ENCODE measurements at regions not wholly inside any gene's neighbourhood (a gene's known extent, or its start where the extent isn't known, plus 50 kb on each side); places are given as distances from the start of the nearest gene placed in this dataset.

- no peak for DNase-seq
Observed at GRCh38 chr7:38086857-38087256, 91.2 kb upstream of the STARD3NL start.

GRCh38 chr7:38102507-38102906 lies 75.5 kb upstream of the STARD3NL start:
- DNase-seq: no peak

DNA sequence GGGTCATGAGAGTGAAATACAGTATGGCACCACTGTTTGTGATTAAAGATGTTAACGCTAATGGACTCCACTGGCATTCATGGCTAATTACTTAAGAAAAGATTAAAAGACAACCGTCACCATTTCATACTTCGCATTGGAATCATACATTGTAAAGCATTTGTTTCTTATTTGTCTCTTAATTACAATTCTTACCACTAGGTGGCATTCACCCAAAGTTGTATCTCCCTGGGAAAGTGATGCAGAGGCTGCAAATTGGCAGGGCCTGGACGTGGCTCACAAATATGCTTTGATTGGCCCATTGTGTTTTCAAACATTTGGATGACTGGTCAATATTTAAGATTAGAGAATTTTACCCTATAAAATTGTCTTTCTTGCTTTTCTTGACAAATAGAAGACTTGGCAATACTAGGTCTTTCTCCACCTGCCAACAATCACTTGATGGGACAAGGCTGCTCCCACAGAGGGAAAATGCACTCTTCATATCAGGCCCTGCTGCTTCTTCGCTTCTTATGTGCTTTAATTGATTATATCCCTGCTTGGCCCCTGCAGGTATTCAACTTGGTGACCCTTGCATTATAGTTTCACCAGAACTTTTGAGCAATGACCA lies 72.1 kb upstream of the STARD3NL start:
- no peak for DNase-seq

- peak; percentile 60 for DNase-seq
Observed at GRCh38 chr7:38107486-38107893, 70.6 kb upstream of the STARD3NL start.

DNA sequence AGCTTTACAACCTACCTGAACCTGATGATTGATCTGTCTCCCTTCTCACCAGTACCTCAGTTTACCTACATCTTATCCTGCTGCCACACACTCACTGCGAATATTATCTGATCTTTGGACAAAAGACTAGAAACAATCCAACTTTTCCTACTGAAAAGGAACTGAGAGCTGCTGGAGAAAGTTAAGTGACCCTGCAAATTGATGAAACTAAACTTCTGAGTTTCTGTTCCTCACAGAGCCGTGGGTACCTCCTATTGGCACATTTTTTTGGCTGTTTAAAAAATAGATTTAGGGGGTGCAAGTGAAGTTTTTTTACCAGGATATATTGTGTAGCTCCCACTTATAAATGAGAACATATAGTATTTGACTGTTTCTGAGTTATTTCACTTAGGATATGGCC lies 66.0 kb upstream of the STARD3NL start:
- no peak for DNase-seq

DNA sequence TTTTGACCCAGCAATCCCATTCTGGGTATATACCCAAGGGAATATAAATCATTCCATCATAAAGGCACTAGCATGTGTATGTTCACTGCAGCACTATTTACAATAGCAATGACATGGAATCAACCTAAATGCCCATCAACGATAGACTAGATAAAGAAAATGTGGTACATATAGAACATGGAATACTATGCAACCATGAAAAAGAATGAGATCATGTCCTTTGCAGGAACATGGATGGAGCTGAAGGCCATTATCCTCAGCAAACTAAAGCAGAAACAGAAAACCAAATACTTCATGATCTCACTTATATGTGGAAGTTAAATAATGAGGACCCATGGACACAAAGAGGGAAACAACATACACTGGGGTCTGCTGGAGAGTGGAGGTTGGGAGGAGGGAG lies 58.0 kb upstream of the STARD3NL start:
- no peak for DNase-seq

DNA sequence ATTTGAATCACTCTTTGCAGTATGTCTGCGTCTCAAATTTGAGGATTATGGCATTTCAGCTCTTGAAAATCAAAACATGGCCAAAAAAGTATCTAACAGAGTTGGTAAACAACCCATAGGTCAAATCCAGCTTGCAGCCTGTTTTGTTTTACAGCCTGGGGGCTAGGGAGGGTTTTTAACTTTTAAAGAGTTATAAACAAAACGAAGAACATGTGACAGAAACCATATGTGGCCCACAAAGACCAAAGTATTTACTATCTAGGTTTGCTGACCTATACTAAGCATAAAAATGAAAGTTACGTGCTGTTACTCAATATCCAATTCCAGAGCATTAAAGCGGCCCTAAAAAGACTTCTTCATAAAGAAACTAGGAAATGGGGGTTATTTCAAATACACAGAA lies 55.5 kb upstream of the STARD3NL start:
- DNase-seq: no peak

DNA sequence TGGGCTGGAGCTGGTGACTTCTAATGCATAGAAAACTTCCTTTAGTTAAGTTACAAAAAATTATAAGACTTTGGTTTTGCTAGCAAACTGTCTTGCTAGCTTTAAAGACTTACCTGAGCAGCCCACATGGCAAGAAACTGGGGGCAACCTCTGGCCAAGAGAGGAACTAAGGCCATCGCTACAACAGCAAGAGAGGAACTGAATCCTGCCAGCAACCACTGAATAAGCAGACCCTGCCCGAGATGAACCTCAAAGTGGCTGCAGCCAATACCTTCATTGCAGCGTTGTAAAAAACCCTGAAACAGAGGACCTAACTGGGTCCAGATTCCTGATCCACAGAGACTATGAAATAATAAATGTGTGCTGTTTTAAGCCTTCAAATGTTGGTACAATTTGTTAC lies 54.6 kb upstream of the STARD3NL start:
- no peak for DNase-seq

GRCh38 chr7:38127216-38128207 lies 50.5 kb upstream of the STARD3NL start:
- no peak for DNase-seq

Data from activated CD4-positive, CD25-positive, alpha-beta regulatory T cell treated with anti-CD3 and anti-CD28 coated beads, Interleukin-2, amount 50 U/mL, for 72 hours (primary cell).